Spleen (tissue), 11 donors: ENCODE measurements at regions not wholly inside any gene's neighbourhood (a gene's known extent, or its start where the extent isn't known, plus 50 kb on each side); places are given as distances from the start of the nearest gene placed in this dataset.

Experiments
- DNase-seq: peaks from one replicate; pipeline ENCODE4 v3.0.0-alpha.2; 2020
- H3K27ac ChIP-seq, 8 donors: fragments of 200-600 bp; sonication (generic) in 7 of 8; 1 replicate in 4 of 8; 2 replicates in 4 of 8; pipeline versions ENCODE4 v1.5.0 to v1.8.0; 2016 to 2021; ENCODE audit warnings: inconsistent platforms in 4 of 8, mild to moderate bottlenecking in 4 of 8, moderate library complexity in 1 of 8
- H3K27me3 ChIP-seq, 7 donors: fragments of 200-600 bp; sonication (generic) in 6 of 7; replicated peaks in 1 of 7; 1 replicate in 4 of 7; 2 replicates in 3 of 7; pipeline versions ENCODE4 v1.5.0 to v1.8.0; 2016 to 2021; ENCODE audit warnings: inconsistent platforms in 3 of 7, mild to moderate bottlenecking in 1 of 7
- H3K36me3 ChIP-seq, 6 donors: fragments of 200-600 bp; sonication (generic) in 5 of 6; 1 replicate in 4 of 6; 2 replicates in 2 of 6; pipeline versions ENCODE4 v1.5.0 to v1.8.0; 2016 to 2021; ENCODE audit warnings: inconsistent platforms in 2 of 6
- H3K4me1 ChIP-seq, 6 donors: fragments of 200-600 bp; sonication (generic) in 5 of 6; 1 replicate in 3 of 6; 2 replicates in 3 of 6; pipeline versions ENCODE4 v1.5.0 to v1.8.0; 2016 to 2021; ENCODE audit warnings: inconsistent platforms in 3 of 6
- H3K4me3 ChIP-seq, 8 donors: fragments of 200-600 bp; sonication (generic) in 7 of 8; 1 replicate in 4 of 8; 2 replicates in 4 of 8; pipeline versions ENCODE4 v1.5.0 to v1.8.0; 2016 to 2021; ENCODE audit warnings: inconsistent platforms in 4 of 8, mild to moderate bottlenecking in 4 of 8, moderate library complexity in 2 of 8
- H3K9me3 ChIP-seq, 8 donors: fragments of 200-600 bp; sonication (generic) in 7 of 8; 1 replicate in 4 of 8; 2 replicates in 4 of 8; pipeline versions ENCODE4 v1.5.0 to v1.8.0; 2016 to 2021; ENCODE audit warnings: inconsistent platforms in 4 of 8
- POLR2A ChIP-seq, 3 donors: fragments of 450-650 bp; IDR thresholded peaks; one replicate each; pipeline ENCODE4 v1.5.1; 2017; ENCODE audit warnings: antibody characterized with exemption in 3 of 3, mild to moderate bottlenecking in 1 of 3
- POLR2AphosphoS5 ChIP-seq, 3 donors: sonication (generic); formaldehyde crosslinking; IDR thresholded peaks; one replicate each; pipeline ENCODE4 v1.5.1; 2017; ENCODE audit warnings: antibody characterized with exemption in 3 of 3
- WGBS, 5 donors: extraction: QIAGEN DNeasy Blood & Tissue Kit in 3 of 5; methylation state at CpG; one replicate each; pipeline versions ENCODE4 v1.1.5 to v1.1.7; 2013 to 2018; 5-methylcytosine and 5-hydroxymethylcytosine counted together
- intact Hi-C: fragments of 100-400 bp; cut with DNase I; formaldehyde crosslinking; loops from one replicate; pipeline ENCODE4 v1.15.0; 2023; ENCODE audit warnings: low total_unique reads
- TF ChIP-seq, protein P1 (sequence below), 11 experiments: fragments of 200-600 bp in 7 of 11; fragments of 450-650 bp in 4 of 11; sonication (generic) in 4 of 11; IDR thresholded peaks in 8 of 11; conservative IDR thresholded peaks in 3 of 11; 1 replicate in 7 of 11; 2 replicates in 4 of 11; pipeline versions ENCODE4 v1.4.0 to v1.8.0; 2016 to 2021; ENCODE audit warnings: antibody characterized with exemption in 11 of 11, inconsistent platforms in 4 of 11, mild to moderate bottlenecking in 1 of 11
- donor health status: healthy with polysubstance abuse.
- donor health status: DM: no; HTN: no; CAD: no; lungs with moderate emphysema.
- donor health status: DM: no; HTN: no; CAD: no.
- donor health status: Bipolar disorder and iron deficiency.
- donor health status: healthy.
- donor health status: DM: no; HTN: no; CAD: no.
- donor health status: DM: yes; HTN: yes; CAD: no.

DNA sequence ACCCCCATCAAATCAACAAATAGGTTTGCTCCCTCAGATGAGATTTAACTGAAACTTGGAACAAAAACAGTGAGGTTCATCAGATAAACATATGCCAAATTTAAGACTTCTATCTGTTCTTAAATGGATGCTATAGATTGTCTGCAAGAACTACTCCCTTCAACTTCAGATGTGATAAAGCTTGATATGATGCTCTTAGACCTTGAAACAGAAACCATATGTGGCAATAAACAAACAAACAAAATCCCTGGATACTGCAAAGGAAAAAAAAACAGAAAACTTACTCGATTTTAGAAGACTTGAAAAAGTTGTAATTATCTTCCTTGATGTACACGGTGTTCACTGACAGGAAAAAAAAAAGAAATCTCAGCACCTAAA, 286.1 kb upstream of the USP25 start:
- H3K36me3 ChIP-seq: no peaks in the 10 kb centered on the region
- intact Hi-C loops: no loop called here
- DNase-seq: no peak
- H3K4me1 ChIP-seq: peaks cover 0 to 52% (median 33%) of the 10 kb centered on the region in 6 donors
- H3K4me3 ChIP-seq: no peak overlapping the region
- H3K27ac ChIP-seq: peak overlapping the region in 3 of 8 donors; percentile 1 to 45 (median 44)
- TF ChIP-seq POLR2AphosphoS5 (IDR thresholded peaks at IDR 0.05) (no peak), POLR2A (IDR thresholded peaks at IDR 0.05) (no peak)
- TF ChIP-seq, protein P1, sequence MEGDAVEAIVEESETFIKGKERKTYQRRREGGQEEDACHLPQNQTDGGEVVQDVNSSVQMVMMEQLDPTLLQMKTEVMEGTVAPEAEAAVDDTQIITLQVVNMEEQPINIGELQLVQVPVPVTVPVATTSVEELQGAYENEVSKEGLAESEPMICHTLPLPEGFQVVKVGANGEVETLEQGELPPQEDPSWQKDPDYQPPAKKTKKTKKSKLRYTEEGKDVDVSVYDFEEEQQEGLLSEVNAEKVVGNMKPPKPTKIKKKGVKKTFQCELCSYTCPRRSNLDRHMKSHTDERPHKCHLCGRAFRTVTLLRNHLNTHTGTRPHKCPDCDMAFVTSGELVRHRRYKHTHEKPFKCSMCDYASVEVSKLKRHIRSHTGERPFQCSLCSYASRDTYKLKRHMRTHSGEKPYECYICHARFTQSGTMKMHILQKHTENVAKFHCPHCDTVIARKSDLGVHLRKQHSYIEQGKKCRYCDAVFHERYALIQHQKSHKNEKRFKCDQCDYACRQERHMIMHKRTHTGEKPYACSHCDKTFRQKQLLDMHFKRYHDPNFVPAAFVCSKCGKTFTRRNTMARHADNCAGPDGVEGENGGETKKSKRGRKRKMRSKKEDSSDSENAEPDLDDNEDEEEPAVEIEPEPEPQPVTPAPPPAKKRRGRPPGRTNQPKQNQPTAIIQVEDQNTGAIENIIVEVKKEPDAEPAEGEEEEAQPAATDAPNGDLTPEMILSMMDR (IDR thresholded peaks at IDR 0.05 in 8 of 11, conservative IDR thresholded peaks at IDR 0.05 in 3 of 11): no peak
- 22 to 40% (median 25%) methylated on average over 2 of the region's 2 CpGs for whole genome bisulfite sequencing, 5 donors
- H3K9me3 ChIP-seq: peaks cover 0 to 10% (median 5%) of the 10 kb centered on the region in 8 donors
- H3K27me3 ChIP-seq: no peaks in the 10 kb centered on the region

DNA sequence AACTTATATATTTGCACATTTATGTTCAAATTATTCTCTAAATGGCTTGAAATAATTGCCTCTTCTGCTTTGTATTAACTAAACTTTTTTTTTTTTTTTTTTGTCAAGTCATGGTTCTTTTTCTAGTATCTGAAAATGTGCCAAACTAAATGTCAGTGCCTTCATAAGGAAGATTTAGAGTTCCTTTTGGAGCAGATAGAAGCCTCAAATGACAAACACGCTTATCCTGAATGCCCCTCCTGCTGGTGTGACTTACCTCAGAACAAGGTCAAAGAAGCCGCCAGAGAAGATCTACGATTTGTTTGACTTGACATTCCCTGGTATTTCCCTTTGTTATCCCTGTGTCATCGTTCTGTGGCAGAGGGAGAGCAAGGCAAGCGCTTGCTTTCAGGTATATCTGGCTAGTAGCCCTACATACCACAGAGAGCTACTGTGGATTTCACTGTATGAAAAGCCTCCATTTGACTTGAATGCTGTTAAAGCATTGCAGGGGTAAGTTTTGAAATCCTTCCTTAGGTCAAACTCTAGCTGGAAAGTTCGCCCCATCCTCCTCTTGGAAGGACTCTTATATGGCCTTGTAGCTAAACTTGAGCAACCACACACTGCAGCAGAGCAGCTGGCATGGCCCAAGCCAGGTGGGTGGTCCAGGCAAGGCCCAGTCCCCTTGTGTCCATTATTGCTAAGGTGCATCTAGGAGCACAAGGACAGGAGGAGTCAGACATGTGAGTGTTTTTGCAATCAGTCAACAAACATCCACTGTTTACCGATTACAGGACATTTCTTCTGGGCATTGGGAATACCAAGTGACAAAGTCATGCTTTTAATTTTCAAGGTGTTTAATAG, 285.4 kb upstream of the USP25 start:
- intact Hi-C loops: no loop called here
- WGBS, 5 donors: 56 to 71% (median 66%) methylated on average over 7 of the region's 7 CpGs
- Histone ChIP-seq H3K36me3 (no peaks in the 10 kb centered on the region), H3K27ac (peak overlapping the region in 4 of 8 donors; percentile 44 to 54 (median 48)), H3K4me1 (peaks cover 0 to 52% (median 33%) of the 10 kb centered on the region in 6 donors), H3K4me3 (no peak overlapping the region), H3K27me3 (no peaks in the 10 kb centered on the region), H3K9me3 (peaks cover 0 to 16% (median 10%) of the 10 kb centered on the region in 8 donors)
- no peak for DNase-seq
- TF ChIP-seq, protein P1 (IDR thresholded peaks at IDR 0.05 in 8 of 11, conservative IDR thresholded peaks at IDR 0.05 in 3 of 11): no peak
- TF ChIP-seq POLR2AphosphoS5 (IDR thresholded peaks at IDR 0.05) (no peak), POLR2A (IDR thresholded peaks at IDR 0.05) (no peak)

DNA sequence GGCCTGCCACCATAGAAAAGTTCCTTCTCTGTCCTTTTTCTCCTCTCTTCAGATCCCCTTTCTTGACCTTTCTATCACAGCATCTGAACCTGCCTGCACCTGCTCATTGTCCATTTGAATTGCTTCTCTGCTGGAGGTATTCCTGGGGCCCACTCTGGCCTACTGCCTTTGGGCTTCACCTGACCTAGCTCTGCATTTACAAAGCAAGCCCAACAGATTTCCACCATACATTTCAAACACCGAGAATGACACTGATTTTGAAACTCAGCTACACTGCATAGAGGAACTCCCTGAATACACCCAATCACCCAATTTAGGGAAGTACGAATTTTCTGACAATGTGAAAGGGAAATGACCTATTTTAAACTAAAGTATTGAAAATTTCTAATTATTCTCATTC, 284.5 kb upstream of the USP25 start:
- intact Hi-C loops: no loop called here
- no peaks in the 10 kb centered on the region for H3K36me3 ChIP-seq
- DNase-seq: no peak
- no peaks in the 10 kb centered on the region for H3K27me3 ChIP-seq
- no peak for TF ChIP-seq POLR2AphosphoS5 (IDR thresholded peaks at IDR 0.05)
- TF ChIP-seq, protein P1 (IDR thresholded peaks at IDR 0.05 in 8 of 11, conservative IDR thresholded peaks at IDR 0.05 in 3 of 11): no peak
- TF ChIP-seq POLR2A (IDR thresholded peaks at IDR 0.05): no peak
- H3K9me3 ChIP-seq: peaks cover 0 to 24% (median 12%) of the 10 kb centered on the region in 8 donors
- peak overlapping the region in 5 of 8 donors; percentile 28 to 54 (median 45) for H3K27ac ChIP-seq
- H3K4me3 ChIP-seq: no peak overlapping the region
- peaks cover 0 to 52% (median 33%) of the 10 kb centered on the region in 6 donors for H3K4me1 ChIP-seq
- 31 to 50% (median 39%) methylated on average over 2 of the region's 2 CpGs for WGBS, 5 donors

DNA sequence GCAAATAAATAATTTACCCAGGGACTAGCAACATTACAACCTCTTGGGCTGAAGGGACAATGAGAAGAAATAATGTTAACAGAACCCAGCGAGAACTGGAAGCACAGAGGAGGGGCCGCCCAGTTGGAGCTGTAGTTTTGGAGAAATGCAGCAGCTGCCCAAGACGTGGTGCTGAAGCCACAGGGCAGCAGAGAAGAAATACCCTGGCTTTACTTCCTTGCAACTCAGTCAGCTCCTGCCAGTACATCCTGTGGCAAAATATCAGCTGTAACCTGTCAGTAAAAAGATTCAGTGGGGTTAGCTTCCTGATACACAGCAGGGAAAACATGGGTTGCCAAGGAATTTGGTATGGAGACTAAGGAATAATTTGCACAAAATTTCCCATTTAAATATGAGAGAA, 283.6 kb upstream of the USP25 start:
- Histone ChIP-seq H3K4me1 (peaks cover 0 to 46% (median 27%) of the 10 kb centered on the region in 6 donors), H3K27ac (peak overlapping the region in 4 of 8 donors; percentile 44 to 54 (median 48)), H3K4me3 (no peak overlapping the region), H3K36me3 (no peaks in the 10 kb centered on the region), H3K27me3 (no peaks in the 10 kb centered on the region), H3K9me3 (peaks cover 0 to 26% (median 12%) of the 10 kb centered on the region in 8 donors)
- no peak for DNase-seq
- 22 to 48% (median 35%) methylated on average over 3 of the region's 3 CpGs for WGBS, 5 donors
- intact Hi-C loops: no loop called here
- no peak for TF ChIP-seq POLR2AphosphoS5 (IDR thresholded peaks at IDR 0.05)
- TF ChIP-seq, protein P1 (IDR thresholded peaks at IDR 0.05 in 8 of 11, conservative IDR thresholded peaks at IDR 0.05 in 3 of 11): no peak
- TF ChIP-seq POLR2A (IDR thresholded peaks at IDR 0.05): no peak
